ENCODE measurements at regions not wholly inside any gene's neighbourhood (a gene's known extent, or its start where the extent isn't known, plus 50 kb on each side); places are given as distances from the start of the nearest gene placed in this dataset.

DNA sequence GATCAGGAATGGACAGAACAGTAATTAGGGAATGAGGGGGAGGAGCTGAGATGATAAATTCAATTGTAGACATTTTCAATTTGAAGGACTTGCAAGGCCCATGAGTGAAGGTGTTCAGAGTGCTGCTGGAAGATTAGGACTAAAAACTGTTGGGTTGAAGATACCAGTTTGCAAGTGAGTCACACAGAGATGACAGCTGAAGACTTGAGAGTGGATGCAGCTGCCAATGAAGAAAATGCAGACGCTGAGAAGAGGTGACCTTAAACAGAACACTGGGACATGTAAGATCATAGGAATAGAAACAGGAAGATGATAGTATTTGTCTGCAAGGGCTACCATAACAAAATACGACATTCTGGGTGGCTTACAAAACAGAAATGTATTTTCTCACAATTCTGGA, 1716.5 kb upstream of the SLC10A2 start:
- no peak for DNase-seq

GRCh38 chr13:104779311-104779993, 1713.2 kb upstream of the SLC10A2 start:
- DNase-seq: no peak

GRCh38 chr13:104773775-104774174, 1707.6 kb upstream of the SLC10A2 start:
- no peak for DNase-seq

DNA sequence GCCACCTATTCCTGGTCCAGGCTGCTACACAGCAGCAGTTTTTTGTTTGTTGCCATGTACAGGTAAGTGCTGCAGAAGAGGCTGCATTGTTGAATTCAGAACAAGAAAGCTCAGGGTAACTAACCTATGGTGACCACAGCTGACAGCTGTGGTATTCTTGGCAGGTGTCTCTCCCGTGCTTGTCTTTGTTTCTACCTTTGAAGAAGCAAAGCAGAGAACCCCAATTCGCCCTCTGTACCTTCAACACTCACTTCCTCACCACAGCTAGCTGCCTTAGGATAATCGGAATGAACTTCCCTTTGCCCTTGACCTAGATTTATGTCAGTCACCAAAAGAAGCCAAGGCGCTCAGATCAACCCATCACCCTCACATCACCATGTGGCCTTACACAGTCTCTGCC, 1703.3 kb upstream of the SLC10A2 start:
- DNase-seq: no peak

DNA sequence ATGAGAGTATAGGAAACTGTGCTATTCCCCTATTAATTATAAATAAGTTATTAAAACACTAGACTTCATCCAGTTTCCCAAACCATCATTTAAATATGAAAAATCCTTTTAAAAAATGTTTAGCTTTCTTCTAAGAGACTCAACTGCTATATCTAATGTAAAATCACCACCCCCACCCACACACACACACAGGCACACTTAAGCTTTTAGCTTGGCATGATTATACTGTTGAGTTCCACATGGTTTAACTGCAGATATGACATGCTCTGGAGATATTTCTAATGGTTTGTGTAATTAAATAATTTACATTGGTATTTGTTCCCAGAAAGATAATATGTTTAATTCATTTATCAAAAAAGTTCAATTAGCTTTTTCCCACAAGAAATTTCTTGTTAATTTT, 1700.1 kb upstream of the SLC10A2 start:
- DNase-seq: no peak

- no peak for DNase-seq
Observed at GRCh38 chr13:104764600-104764999, 1698.4 kb upstream of the SLC10A2 start.

DNA sequence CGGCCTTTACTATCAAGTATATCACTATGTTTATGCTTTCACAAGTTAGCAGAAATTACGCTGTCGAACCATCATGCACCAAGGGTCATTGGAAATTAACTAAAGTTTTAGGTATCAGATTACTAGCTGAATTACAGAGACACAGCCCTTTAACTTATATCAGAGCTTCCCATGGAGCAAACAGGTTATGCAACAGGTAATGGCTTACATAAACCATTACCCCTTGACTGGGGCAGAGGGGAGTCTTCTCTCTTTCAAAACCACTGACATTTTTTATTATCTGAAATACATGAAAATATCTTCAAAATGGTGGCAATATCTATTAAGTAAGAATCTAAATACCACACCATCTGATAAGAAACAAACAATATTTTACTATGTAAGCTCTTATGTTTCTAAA, 1692.9 kb upstream of the SLC10A2 start:
- DNase-seq: no peak

GRCh38 chr13:104757712-104758111, 1691.5 kb upstream of the SLC10A2 start:
- no peak for DNase-seq

GRCh38 chr13:104750377-104750776, 1684.2 kb upstream of the SLC10A2 start:
- DNase-seq: no peak

DNA sequence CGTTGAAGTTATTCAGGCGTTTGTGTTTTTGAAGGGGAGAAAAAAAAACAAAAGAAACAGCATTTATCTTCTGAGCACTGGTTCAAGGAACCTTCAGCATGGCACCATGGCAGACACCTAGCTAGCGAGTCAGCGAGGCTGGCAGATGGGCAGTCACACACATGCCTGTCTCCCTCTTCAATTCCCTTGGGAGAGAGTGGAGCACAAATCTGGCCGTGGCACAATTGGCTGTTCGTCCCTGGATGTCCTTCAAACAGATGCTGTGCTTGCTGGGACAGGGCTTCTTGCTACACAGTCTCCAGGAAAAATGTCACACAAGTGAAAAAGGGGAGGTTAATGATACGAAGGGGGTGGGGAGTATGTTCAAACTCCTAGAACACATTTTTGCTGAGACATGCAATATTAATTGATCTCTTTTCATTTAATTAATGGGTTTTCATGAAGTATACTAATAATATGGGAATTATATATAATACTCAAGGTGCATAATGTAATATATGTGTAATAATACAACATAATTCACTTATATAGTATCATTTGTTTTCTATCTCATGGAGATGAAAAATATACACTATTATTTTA, 1674.5 kb upstream of the SLC10A2 start:
- DNase-seq: no peak

DNA sequence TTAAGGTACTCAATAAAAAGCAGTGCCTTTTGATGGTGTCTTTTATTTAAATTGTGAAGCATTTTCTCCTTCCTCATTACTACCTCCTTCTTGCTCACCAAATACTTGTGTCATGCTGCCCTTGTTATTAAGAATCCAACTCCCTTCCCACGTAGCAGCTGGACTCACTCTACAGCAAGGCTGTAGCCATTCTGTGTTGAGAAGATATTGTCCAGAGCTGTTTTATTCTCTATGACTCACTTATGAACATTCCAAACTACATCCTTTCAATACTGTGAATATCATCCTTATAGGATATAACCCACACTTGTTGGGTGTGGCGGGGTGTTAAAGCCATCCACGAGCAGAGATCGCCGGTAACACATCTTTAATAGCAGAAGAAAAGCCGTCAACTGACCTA, 1671.5 kb upstream of the SLC10A2 start:
- no peak for DNase-seq

DNA sequence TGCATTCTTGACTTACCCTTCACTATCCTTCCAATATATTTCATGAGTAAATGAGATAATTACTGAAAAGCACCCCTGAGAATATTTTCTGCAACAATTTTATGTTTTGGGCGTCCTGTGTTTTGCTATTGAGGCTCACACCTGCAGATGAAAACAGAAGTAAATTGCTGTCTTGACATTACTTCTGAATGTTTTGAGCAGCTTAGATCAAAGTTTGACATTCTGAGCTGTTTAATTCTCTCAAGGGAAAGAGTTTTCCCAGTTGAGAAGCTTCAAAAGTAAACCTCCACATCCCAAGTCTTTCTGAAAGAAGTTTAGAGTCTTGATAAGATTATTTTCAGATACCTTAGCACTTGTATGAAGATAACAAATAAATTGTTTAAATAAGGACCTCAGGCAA, 1667.2 kb upstream of the SLC10A2 start:
- no peak for DNase-seq

DNA sequence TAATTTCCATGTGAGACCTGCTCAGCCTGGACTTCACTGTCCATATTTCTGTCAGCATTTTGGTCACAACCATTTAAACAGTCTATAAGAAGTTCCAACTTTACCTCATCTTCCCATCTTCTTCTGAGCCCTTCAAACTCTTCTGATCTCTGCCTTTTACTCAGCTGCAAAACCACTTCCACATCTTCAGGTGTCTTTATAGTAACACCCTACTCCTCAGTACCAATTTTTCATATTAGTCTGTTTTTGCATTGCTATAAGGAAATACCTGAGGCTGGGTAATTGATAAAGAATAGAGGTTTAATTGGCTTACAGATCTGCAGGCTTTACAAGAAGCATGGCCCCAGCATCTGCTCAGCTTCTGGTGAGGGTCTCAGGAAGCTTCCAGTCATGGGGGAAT, 1648.9 kb upstream of the SLC10A2 start:
- DNase-seq: no peak

DNA sequence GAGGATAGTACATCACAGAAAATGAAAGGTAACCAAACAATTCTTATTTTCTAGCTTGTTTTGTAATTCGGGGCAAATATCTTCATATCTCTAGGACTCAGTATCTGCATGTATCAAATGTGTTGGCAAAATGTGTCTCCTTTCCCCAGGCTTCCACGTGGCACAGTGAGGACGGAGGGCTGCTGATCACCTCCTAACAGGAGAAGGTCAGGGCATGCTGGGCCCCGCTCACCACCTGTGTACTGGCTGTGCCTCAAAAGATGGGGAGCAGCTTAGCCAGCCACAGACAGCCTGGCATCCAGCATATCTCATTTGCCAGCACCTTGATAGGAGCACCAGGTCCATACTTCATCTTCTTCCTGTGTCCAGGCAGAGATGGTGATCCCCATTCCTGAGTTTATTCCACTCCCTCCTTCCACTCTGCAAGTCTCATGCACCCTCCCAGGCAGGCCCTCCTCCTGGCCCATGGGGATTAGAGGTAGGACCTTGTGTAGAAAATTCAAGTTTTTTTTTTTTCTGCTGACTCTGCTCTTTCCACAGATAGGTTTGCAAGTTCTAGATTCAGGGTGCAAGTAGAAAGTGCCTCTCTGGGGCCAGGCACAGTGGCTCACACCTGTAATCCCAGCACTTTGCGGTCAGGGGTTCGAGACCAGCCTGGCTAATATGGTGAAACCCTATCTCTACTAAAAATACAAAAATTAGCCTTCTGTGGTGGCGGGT, 1639.0 kb upstream of the SLC10A2 start:
- DNase-seq: no peak

GRCh38 chr13:104701591-104701990, 1635.4 kb upstream of the SLC10A2 start:
- no peak for DNase-seq

DNA sequence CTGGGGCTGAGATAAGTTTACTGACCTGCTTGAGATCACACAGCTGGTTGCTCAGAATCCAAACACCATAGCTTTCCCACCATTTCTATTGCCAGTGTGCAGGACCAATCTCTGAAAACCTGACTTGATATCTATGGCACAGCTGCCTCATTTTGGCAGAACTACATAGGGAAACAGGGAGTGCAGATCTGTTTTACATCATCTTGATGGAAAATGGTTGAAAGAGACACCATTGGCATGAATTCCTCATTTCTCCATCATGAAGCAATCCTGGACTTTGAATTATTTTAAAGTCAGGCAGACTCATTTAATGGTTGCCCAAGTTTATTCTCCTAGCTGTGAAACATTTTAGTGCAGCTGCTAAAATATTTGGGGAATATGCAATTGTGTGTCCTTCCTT, 1628.2 kb upstream of the SLC10A2 start:
- DNase-seq: no peak

DNA sequence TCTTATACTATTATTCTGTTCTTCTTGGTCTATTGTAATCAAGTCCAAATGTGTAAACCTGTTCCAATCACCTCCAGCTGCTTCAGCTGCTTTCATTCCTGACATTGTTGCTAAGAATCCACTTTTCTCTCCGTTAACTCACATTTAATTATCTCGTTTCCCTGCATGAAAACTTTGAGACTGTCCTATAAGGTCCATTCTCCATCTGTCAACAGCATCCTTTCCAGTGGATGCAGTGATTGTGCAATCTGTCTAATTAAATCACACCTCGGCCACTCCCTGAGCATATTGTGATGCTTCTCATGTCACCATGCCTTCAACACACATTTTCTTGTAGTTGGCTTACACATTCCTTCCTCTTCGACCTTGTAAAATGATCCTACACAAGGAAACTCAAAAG, 1626.9 kb upstream of the SLC10A2 start:
- DNase-seq: no peak

GRCh38 chr13:104691767-104692467, 1625.7 kb upstream of the SLC10A2 start:
- no peak for DNase-seq

DNA sequence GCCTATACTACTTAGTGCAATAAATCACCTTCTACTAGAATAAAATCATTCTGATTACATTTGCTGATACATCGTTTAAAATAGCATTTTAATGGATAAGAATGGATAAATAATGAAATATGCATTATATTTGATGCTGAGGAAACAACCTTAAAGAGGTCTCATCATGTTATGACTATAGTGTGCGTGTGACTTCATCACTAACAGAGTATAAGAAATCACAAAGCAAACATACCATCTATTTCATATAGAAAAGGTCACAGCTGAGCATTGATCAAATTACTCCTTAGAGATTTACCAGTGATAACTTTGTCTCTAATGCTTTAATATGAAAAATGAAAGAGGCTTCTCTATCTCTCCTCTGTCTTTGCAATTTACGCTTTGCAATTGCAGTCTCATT, 1620.3 kb upstream of the SLC10A2 start:
- no peak for DNase-seq

DNA sequence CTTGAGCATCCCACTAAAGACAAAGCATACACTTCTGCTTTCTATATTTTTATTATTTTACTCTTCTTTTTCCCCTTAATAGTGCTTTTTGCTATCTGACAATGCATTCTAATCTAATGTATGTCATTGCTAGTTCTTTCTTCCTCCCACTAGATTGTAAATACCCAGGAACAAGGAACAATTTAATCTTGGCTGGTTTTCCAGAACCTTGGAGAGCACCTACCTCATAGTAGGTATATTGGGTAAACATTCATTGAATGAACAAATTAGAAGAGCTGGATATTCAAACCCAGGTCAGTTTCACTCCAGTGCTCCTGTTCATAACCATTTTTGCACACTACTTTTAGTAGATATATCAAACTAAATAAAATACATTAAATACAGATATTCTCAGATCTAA, 1617.6 kb upstream of the SLC10A2 start:
- no peak for DNase-seq

DNA sequence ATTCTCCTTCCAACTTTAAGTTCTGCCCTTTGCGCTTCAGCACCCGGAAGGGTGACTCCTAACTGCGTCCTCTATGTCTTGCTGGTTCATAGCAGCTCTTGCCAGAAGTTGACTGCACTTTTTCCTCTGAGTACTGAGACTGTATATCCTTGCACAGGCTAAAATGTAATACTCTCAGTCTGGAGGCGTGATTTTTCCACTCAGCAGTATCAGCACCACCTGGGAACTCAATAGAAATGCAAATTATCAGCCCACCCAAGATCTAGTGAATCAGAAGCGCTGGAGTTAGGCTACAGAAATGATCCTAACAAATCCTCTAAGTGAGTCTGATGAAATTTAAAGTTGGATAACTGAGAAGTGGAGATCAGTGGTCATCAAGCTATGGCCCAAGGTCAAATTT, 1611.9 kb upstream of the SLC10A2 start:
- no peak for DNase-seq

GRCh38 chr13:104671901-104672300, 1605.7 kb upstream of the SLC10A2 start:
- DNase-seq: no peak

DNA sequence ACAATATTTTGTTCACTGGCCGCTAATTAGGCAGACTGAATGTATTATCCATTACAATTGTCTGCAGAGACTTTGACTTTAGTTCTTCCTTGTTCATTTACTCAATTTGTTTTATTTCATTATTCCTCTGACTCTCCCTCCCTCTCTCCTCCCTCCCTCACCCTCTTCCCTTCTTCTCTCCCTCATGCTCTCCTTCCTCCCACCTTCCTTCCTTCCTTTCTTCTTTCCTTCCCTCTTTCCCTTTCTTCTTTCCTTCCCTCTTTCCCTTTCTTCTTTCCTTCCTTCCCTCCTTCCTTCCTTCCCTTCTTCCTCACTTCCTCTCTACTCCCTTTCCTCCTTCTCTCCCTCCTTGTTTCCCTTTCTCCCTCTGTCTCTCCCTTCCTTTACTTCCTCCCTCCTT, 1591.0 kb upstream of the SLC10A2 start:
- DNase-seq: no peak

DNA sequence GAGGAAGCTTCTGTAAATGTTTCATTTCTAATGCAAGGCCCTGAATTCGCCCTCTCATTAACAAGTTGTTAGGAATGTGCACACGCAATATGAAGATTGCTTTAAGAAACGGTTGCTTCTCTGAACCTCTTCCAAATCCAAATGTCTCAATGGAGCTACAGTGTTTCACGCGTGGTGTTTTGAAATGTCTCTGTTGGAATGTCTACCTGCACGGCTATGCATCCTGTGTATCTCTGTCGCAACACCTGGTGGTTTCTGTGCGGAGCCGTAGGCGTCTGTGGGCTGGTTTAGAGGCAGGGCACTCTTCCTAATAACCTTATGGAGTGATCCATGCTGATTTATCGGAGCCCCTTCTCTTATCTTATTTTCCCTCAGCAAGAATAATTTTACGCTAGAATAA, 1584.2 kb upstream of the SLC10A2 start:
- DNase-seq: no peak
